GM12878 (cell line): ENCODE measurements at regions not wholly inside any gene's neighbourhood (a gene's known extent, or its start where the extent isn't known, plus 50 kb on each side); places are given as distances from the start of the nearest gene placed in this dataset.

ENCODE experiments used
- EP300 ChIP-seq, 2 experiments: fragments of 150-350 bp in 1 of 2; IDR thresholded peaks; 2 replicates each; pipeline ENCODE4 v1.6.1; 2011 to 2012; ENCODE audit warnings: low read depth in 2 of 2, low read length in 2 of 2, borderline replicate concordance in 1 of 2, improper control_type of control experiment in 1 of 2, inconsistent platforms in 1 of 2; ENCODE audit not compliant: control insufficient read depth in 1 of 2
- FOXM1 ChIP-seq: IDR thresholded peaks from 2 replicates; pipeline ENCODE4 v1.6.1; 2012; ENCODE audit warnings: low read depth, mild to moderate bottlenecking, inconsistent platforms, low read length, moderate library complexity
- HDAC6 ChIP-seq: fragments of 200-600 bp; sonication (generic); IDR thresholded peaks from one replicate; pipeline ENCODE4 v1.8.0; 2017; ENCODE audit warnings: antibody characterized with exemption; ENCODE audit not compliant: unreplicated experiment
- MTA3 ChIP-seq: IDR thresholded peaks from 2 replicates; pipeline ENCODE4 v1.6.1; 2012; ENCODE audit warnings: low read length, inconsistent platforms, borderline replicate concordance
- POLR2A ChIP-seq: IDR thresholded peaks from 2 replicates; pipeline ENCODE4 v1.6.1; 2011; ENCODE audit warnings: low read depth, mild to moderate bottlenecking, low read length
- RAD51 ChIP-seq: fragments of 450-650 bp; IDR thresholded peaks from 2 replicates; pipeline ENCODE4 v1.6.1; 2016; ENCODE audit warnings: moderate library complexity, mild to moderate bottlenecking, inconsistent platforms
- TF ChIP-seq, protein P1 (sequence below), 3 experiments: IDR thresholded peaks in 2 of 3; conservative IDR thresholded peaks in 1 of 3; 2 replicates each; pipeline ENCODE4 v1.5.1; 2011; ENCODE audit warnings: low read depth in 3 of 3, low read length in 3 of 3, mild to moderate bottlenecking in 3 of 3, control low read depth in 2 of 3, moderate library complexity in 2 of 3, inconsistent platforms in 1 of 3, mixed read lengths in 1 of 3; ENCODE audit not compliant: control insufficient read depth in 2 of 3, insufficient read depth in 1 of 3; ENCODE audit errors: extremely low read depth in 1 of 3
- TF ChIP-seq, protein P2 (sequence below): fragments of 450-650 bp; formaldehyde crosslinking; IDR thresholded peaks from 2 replicates; pipeline ENCODE4 v1.4.0; 2020; ENCODE audit warnings: mild to moderate bottlenecking, moderate library complexity
- TF ChIP-seq, protein P3 (sequence below): IDR thresholded peaks from 2 replicates; pipeline ENCODE4 v1.6.1; 2012; ENCODE audit warnings: mild to moderate bottlenecking, low read depth, low read length
- TF ChIP-seq, protein P4 (sequence below): fragments of 450-650 bp; IDR thresholded peaks from 2 replicates; pipeline ENCODE4 v1.6.1; 2014; ENCODE audit warnings: mild to moderate bottlenecking

DNA sequence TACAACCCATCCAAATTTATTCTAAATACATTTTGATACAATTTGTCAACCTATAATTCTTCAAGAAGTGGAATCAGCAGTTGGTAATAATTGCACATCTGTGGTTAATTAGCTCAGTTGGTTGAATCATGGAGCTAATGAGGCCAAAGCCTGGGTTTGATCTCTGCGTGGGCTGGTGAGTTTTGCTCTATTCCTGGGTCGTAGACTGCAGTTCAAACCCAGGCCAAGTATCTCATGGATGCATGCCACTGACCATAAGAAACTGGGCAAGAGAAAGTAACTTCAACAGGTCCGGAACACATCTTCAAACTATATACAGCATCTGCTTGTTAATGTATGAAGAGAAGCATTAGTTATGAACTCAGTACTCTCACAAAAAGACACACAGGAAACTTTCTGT lies 779.7 kb downstream of the USP25 start:
- TF ChIP-seq, protein P1, sequence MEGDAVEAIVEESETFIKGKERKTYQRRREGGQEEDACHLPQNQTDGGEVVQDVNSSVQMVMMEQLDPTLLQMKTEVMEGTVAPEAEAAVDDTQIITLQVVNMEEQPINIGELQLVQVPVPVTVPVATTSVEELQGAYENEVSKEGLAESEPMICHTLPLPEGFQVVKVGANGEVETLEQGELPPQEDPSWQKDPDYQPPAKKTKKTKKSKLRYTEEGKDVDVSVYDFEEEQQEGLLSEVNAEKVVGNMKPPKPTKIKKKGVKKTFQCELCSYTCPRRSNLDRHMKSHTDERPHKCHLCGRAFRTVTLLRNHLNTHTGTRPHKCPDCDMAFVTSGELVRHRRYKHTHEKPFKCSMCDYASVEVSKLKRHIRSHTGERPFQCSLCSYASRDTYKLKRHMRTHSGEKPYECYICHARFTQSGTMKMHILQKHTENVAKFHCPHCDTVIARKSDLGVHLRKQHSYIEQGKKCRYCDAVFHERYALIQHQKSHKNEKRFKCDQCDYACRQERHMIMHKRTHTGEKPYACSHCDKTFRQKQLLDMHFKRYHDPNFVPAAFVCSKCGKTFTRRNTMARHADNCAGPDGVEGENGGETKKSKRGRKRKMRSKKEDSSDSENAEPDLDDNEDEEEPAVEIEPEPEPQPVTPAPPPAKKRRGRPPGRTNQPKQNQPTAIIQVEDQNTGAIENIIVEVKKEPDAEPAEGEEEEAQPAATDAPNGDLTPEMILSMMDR (IDR thresholded peaks at IDR 0.05 in 2 of 3, conservative IDR thresholded peaks at IDR 0.05 in 1 of 3; ENCODE audit: control insufficient read depth in 2 of 3, extremely low read depth in 1 of 3, insufficient read depth in 1 of 3, low read depth in 3 of 3, low read length in 3 of 3) = no peak
- TF ChIP-seq RAD51 (no peak), FOXM1 (no peak), HDAC6 (no peak), EP300 (IDR thresholded peaks at IDR 0.05; ENCODE audit: borderline replicate concordance in 1 of 2, control insufficient read depth in 1 of 2, low read depth in 2 of 2, low read length in 2 of 2) (no peak), MTA3 (no peak), POLR2A (no peak)
- TF ChIP-seq, protein P2, sequence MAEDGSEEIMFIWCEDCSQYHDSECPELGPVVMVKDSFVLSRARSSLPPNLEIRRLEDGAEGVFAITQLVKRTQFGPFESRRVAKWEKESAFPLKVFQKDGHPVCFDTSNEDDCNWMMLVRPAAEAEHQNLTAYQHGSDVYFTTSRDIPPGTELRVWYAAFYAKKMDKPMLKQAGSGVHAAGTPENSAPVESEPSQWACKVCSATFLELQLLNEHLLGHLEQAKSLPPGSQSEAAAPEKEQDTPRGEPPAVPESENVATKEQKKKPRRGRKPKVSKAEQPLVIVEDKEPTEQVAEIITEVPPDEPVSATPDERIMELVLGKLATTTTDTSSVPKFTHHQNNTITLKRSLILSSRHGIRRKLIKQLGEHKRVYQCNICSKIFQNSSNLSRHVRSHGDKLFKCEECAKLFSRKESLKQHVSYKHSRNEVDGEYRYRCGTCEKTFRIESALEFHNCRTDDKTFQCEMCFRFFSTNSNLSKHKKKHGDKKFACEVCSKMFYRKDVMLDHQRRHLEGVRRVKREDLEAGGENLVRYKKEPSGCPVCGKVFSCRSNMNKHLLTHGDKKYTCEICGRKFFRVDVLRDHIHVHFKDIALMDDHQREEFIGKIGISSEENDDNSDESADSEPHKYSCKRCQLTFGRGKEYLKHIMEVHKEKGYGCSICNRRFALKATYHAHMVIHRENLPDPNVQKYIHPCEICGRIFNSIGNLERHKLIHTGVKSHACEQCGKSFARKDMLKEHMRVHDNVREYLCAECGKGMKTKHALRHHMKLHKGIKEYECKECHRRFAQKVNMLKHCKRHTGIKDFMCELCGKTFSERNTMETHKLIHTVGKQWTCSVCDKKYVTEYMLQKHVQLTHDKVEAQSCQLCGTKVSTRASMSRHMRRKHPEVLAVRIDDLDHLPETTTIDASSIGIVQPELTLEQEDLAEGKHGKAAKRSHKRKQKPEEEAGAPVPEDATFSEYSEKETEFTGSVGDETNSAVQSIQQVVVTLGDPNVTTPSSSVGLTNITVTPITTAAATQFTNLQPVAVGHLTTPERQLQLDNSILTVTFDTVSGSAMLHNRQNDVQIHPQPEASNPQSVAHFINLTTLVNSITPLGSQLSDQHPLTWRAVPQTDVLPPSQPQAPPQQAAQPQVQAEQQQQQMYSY (CRISPR knock-in tag) = no peak
- TF ChIP-seq, protein P3, sequence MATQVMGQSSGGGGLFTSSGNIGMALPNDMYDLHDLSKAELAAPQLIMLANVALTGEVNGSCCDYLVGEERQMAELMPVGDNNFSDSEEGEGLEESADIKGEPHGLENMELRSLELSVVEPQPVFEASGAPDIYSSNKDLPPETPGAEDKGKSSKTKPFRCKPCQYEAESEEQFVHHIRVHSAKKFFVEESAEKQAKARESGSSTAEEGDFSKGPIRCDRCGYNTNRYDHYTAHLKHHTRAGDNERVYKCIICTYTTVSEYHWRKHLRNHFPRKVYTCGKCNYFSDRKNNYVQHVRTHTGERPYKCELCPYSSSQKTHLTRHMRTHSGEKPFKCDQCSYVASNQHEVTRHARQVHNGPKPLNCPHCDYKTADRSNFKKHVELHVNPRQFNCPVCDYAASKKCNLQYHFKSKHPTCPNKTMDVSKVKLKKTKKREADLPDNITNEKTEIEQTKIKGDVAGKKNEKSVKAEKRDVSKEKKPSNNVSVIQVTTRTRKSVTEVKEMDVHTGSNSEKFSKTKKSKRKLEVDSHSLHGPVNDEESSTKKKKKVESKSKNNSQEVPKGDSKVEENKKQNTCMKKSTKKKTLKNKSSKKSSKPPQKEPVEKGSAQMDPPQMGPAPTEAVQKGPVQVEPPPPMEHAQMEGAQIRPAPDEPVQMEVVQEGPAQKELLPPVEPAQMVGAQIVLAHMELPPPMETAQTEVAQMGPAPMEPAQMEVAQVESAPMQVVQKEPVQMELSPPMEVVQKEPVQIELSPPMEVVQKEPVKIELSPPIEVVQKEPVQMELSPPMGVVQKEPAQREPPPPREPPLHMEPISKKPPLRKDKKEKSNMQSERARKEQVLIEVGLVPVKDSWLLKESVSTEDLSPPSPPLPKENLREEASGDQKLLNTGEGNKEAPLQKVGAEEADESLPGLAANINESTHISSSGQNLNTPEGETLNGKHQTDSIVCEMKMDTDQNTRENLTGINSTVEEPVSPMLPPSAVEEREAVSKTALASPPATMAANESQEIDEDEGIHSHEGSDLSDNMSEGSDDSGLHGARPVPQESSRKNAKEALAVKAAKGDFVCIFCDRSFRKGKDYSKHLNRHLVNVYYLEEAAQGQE = no peak
- TF ChIP-seq, protein P4, sequence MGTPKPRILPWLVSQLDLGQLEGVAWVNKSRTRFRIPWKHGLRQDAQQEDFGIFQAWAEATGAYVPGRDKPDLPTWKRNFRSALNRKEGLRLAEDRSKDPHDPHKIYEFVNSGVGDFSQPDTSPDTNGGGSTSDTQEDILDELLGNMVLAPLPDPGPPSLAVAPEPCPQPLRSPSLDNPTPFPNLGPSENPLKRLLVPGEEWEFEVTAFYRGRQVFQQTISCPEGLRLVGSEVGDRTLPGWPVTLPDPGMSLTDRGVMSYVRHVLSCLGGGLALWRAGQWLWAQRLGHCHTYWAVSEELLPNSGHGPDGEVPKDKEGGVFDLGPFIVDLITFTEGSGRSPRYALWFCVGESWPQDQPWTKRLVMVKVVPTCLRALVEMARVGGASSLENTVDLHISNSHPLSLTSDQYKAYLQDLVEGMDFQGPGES = no peak
